ENCODE measurements at regions not wholly inside any gene's neighbourhood (a gene's known extent, or its start where the extent isn't known, plus 50 kb on each side); places are given as distances from the start of the nearest gene placed in this dataset.

DNA sequence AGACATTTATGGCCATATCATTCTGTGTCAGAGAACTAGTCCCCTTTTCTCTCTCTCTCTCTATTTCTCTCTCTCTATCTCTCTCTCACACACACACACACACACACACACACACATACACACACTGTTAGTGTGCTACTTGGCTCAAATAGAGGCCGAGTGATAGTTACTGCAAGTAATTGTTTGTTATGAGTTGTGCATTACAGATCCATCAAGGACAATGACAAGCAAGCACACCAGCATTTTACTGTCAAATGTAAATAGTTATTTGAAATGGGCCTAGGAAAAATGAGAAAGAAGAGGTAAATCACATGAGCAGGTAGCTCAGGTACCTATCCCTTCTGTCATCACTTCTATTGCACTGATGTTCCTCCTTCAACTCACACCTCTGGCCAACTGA, 122.4 kb upstream of the CDH7 start (continued):
- TF ChIP-seq, protein P1, sequence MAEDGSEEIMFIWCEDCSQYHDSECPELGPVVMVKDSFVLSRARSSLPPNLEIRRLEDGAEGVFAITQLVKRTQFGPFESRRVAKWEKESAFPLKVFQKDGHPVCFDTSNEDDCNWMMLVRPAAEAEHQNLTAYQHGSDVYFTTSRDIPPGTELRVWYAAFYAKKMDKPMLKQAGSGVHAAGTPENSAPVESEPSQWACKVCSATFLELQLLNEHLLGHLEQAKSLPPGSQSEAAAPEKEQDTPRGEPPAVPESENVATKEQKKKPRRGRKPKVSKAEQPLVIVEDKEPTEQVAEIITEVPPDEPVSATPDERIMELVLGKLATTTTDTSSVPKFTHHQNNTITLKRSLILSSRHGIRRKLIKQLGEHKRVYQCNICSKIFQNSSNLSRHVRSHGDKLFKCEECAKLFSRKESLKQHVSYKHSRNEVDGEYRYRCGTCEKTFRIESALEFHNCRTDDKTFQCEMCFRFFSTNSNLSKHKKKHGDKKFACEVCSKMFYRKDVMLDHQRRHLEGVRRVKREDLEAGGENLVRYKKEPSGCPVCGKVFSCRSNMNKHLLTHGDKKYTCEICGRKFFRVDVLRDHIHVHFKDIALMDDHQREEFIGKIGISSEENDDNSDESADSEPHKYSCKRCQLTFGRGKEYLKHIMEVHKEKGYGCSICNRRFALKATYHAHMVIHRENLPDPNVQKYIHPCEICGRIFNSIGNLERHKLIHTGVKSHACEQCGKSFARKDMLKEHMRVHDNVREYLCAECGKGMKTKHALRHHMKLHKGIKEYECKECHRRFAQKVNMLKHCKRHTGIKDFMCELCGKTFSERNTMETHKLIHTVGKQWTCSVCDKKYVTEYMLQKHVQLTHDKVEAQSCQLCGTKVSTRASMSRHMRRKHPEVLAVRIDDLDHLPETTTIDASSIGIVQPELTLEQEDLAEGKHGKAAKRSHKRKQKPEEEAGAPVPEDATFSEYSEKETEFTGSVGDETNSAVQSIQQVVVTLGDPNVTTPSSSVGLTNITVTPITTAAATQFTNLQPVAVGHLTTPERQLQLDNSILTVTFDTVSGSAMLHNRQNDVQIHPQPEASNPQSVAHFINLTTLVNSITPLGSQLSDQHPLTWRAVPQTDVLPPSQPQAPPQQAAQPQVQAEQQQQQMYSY (CRISPR knock-in tag; IDR thresholded peaks at IDR 0.05), result no peak
- no peak for TF ChIP-seq ZNF416 (CRISPR knock-in tag; IDR thresholded peaks at IDR 0.05)
- TF ChIP-seq, protein P2, sequence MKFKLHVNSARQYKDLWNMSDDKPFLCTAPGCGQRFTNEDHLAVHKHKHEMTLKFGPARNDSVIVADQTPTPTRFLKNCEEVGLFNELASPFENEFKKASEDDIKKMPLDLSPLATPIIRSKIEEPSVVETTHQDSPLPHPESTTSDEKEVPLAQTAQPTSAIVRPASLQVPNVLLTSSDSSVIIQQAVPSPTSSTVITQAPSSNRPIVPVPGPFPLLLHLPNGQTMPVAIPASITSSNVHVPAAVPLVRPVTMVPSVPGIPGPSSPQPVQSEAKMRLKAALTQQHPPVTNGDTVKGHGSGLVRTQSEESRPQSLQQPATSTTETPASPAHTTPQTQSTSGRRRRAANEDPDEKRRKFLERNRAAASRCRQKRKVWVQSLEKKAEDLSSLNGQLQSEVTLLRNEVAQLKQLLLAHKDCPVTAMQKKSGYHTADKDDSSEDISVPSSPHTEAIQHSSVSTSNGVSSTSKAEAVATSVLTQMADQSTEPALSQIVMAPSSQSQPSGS (CRISPR knock-in tag; IDR thresholded peaks at IDR 0.05; ENCODE audit: borderline replicate concordance, low read depth), result no peak
- TF ChIP-seq ESRRA (CRISPR knock-in tag; IDR thresholded peaks at IDR 0.05; ENCODE audit: borderline replicate concordance), result no peak
- TF ChIP-seq SP1 (CRISPR knock-in tag; conservative IDR thresholded peaks at IDR 0.05), result no peak
- no peak for TF ChIP-seq NFYB (CRISPR knock-in tag; conservative IDR thresholded peaks at IDR 0.05; ENCODE audit: low read depth)
- TF ChIP-seq TEAD4 (CRISPR knock-in tag; IDR thresholded peaks at IDR 0.05), result no peak
- no peak for TF ChIP-seq NR3C1 (CRISPR knock-in tag; conservative IDR thresholded peaks at IDR 0.05; ENCODE audit: low read depth)
- no peak for TF ChIP-seq ZNF232 (CRISPR knock-in tag; IDR thresholded peaks at IDR 0.05)
- TF ChIP-seq SMAD3 (CRISPR knock-in tag; IDR thresholded peaks at IDR 0.05; ENCODE audit: borderline replicate concordance), result no peak
- no peak for TF ChIP-seq PRRX2 (CRISPR knock-in tag; IDR thresholded peaks at IDR 0.05)
- TF ChIP-seq, protein P3, sequence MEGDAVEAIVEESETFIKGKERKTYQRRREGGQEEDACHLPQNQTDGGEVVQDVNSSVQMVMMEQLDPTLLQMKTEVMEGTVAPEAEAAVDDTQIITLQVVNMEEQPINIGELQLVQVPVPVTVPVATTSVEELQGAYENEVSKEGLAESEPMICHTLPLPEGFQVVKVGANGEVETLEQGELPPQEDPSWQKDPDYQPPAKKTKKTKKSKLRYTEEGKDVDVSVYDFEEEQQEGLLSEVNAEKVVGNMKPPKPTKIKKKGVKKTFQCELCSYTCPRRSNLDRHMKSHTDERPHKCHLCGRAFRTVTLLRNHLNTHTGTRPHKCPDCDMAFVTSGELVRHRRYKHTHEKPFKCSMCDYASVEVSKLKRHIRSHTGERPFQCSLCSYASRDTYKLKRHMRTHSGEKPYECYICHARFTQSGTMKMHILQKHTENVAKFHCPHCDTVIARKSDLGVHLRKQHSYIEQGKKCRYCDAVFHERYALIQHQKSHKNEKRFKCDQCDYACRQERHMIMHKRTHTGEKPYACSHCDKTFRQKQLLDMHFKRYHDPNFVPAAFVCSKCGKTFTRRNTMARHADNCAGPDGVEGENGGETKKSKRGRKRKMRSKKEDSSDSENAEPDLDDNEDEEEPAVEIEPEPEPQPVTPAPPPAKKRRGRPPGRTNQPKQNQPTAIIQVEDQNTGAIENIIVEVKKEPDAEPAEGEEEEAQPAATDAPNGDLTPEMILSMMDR (IDR thresholded peaks at IDR 0.05), result no peak
- TF ChIP-seq, protein P4, sequence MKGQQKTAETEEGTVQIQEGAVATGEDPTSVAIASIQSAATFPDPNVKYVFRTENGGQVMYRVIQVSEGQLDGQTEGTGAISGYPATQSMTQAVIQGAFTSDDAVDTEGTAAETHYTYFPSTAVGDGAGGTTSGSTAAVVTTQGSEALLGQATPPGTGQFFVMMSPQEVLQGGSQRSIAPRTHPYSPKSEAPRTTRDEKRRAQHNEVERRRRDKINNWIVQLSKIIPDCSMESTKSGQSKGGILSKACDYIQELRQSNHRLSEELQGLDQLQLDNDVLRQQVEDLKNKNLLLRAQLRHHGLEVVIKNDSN (CRISPR knock-in tag; IDR thresholded peaks at IDR 0.05), result no peak

DNA sequence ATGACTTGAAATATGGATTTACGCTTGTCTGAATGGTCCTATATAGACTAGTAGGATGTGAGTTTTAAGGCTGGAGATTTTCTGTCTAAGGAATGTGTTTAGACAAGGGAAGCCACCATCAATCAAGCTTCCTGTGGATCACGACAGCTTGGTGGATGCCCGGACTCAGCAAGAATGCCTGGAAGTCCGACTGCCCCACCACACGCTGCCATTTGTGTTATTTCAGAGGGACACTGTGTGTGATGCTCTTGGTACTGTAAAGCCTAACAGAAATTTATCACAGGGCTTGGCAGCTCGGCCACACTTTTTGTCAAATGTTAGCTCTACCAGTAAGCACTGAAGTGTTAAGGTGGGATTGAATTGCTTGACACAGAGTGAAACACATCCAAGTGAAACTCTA, 127.1 kb upstream of the CDH7 start:
- Mint-ChIP-seq H3K4me3 (no peak overlapping the region), H3K36me3 (no peaks in the 10 kb centered on the region), H3K27me3 (ENCODE audit: low read depth) (peaks cover 1% of the 10 kb centered on the region), H3K4me1 (peaks cover 9% of the 10 kb centered on the region), H3K9me3 (no peaks in the 10 kb centered on the region), H3K27ac (no peak overlapping the region)
- TF ChIP-seq, protein P5, sequence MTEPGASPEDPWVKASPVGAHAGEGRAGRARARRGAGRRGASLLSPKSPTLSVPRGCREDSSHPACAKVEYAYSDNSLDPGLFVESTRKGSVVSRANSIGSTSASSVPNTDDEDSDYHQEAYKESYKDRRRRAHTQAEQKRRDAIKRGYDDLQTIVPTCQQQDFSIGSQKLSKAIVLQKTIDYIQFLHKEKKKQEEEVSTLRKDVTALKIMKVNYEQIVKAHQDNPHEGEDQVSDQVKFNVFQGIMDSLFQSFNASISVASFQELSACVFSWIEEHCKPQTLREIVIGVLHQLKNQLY (CRISPR knock-in tag; IDR thresholded peaks at IDR 0.05), result no peak
- ATAC-seq, result no peak
- DNase-seq (ENCODE audit: low spot score), result no peak
- CTCF ChIA-PET, result no interaction called here
- POLR2A ChIA-PET, result no interaction called here

DNA sequence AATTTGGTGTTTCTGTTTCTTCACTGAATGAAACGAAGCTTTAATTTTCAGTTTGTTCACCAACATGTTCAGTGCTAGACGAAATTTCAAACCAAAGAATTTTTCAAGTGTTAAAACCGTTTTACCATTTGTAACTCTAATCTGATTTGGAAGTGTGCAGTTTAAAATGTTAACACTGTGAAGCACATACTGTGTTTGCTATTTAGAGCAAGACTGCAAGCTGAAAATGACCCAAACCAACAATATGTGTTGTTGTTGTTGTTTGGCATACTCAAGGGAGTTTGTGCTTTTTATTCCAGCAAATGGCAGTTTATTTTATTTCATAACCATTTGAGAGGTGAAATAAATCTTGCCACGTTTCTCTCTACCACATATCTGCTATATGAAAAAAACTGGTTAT, 128.4 kb upstream of the CDH7 start:
- H3K4me1 Mint-ChIP-seq, result peaks cover 9% of the 10 kb centered on the region
- ATAC-seq (no peak), DNase-seq (ENCODE audit: low spot score) (no peak)
- TF ChIP-seq NFATC4 (CRISPR knock-in tag; IDR thresholded peaks at IDR 0.05), result no peak
- ChIA-PET CTCF (no interaction called here), POLR2A (no interaction called here)
- H3K27ac Mint-ChIP-seq, result no peak overlapping the region
- H3K9me3 Mint-ChIP-seq, result no peaks in the 10 kb centered on the region
- H3K27me3 Mint-ChIP-seq (ENCODE audit: low read depth), result peaks cover 12% of the 10 kb centered on the region
- no peaks in the 10 kb centered on the region for H3K36me3 Mint-ChIP-seq
- no peak overlapping the region for H3K4me3 Mint-ChIP-seq
